Amniotic epithelial cell (primary cell): ENCODE measurements at regions not wholly inside any gene's neighbourhood (a gene's known extent, or its start where the extent isn't known, plus 50 kb on each side); places are given as distances from the start of the nearest gene placed in this dataset.
A peak's percentile ranks its signal among the peaks of the same experiment; 100 is the strongest.
"Not testable (repeated sequence)": the region's sequence is repeated elsewhere in the genome, so short reads cannot be mapped to it uniquely, and the experiment has no call there.

Source experiments
- DNase-seq: peaks from one replicate; pipeline ENCODE4 v3.0.0-alpha.2; 2010; ENCODE audit warnings: low read depth

DNA sequence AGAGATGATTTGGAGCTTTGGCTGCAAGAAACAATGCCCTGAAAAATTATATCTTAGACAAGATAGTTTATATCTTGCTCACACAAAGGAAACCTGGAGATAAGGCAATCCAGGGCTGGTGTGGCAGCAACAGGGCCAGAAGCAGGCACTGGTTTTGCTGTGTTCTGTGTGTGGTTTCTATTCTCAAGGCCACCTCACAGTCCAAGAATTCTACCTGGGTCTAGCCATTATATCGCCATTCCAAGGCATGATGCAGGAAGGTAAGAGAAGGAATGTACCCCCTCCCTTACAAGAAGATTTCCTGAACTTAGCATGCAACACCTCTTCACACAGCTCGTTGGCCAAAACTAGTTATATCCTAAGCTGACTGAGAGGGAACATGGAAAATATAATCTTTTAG lies 74.5 kb upstream of the MEGF10 start:
- DNase-seq, result no peak

DNA sequence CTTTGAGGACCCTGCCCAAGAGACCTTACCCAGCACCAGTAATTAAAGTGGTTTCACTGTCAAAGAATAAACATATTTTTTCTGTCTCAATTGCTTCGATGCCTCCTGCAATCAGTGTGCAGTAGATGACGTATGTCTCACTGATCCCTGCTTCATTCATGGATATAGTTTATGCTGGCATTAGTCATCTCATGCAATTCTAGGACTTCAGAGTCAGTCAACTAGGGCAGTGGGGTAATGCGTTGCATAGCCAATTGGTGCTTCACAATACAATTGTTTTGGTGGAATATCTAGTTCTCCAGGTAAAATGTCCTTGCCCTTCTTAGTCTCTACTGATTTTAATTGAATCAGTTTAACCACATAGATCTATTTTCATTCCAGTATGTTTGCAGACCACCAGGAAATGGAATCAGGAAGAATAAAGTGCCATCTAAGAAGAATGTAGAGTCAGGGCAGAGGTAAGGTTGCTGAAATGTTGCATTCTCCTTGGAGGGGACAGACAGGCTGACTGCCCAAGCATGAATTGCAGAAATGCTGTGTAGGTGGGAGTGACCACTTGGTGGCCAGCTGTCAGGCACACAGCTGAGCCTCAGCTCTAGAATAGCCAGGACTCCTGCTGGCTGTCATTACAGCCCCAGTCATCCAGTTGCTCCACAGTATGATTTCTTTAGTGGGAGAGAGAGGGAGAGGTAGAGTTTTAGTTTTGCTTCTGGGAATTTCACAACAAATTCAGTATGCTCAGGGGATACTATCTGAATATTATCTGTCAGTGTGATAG lies 73.5 kb upstream of the MEGF10 start:
- DNase-seq, result peak; percentile 40

DNA sequence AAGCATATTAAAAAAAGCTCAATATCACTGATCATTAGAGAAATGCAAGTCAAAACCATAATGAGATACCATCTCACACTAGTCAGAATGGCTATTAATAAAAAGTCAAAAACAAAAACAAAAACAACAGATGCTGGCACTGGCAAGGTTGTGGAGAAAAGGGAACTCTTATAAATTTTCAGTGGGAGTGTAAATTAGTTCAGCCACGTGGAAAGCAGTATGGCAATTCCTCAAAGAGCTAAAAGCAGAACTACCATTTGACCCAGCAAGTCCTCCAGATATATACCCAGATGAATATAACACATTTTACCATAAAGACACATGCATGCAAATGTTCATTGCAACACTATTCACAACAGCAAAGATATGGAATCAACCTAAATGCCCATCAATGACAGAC lies 68.7 kb upstream of the MEGF10 start:
- DNase-seq, result not testable (repeated sequence)

DNA sequence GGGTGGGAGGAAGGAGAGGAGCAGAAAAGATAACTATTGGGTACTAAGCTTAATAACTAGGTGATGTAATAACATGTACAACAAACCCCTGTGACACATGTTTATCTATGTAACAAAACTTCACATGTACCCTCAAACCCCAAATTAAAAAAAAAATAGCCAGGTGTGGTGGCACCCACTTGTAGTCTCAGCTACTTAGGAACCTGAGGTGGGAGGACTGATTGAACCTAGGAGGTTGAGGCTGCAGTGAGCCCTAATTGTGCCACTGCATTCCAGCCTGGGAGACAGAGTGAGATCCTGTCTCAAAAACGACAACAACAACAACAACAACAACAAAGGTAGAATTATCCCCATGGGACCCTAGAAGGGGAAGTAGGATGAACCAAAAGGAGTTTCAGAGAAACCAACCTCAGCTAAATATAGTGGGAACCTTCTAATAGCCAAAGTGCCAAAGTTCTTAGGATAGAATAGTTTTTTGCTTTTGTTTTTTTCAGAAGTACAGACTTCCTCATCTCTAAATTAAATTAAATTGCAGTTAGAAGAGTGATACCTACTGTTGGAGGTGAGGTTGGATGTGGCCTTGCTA lies 67.9 kb upstream of the MEGF10 start:
- DNase-seq, result not testable (repeated sequence)

DNA sequence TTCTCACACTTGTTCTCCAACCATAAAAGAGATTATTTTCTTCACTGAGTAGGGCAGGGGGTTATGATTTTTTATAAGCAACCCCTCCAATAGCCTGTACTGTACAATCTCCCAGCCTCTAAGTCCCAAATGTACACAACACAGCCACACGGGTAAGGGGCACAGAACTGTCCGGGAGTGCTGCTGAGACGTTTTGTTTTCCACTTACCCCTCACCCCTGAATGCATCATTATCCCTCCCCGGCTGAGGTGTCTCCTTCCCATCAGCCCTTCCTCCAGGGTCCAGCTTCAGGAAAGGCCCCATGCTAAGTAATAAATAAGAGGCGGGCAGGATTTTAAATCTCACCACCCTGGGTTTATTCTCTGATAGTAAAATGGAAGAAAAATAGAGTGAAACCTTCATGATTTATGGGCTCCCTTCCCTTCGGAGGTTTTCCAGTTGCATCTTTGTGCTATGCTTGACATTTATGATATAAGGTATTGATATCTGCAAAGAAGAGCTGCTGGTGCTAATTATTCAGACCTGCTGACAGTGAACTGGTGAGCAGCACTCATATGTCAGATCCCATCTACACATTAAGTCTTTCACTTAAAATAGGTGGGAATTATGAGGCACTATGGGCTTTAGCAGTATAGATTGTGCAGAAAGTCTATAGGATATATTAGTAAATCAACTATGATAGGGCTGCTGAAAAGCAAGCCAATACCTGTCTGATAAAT lies 67.2 kb upstream of the MEGF10 start:
- no peak for DNase-seq

DNA sequence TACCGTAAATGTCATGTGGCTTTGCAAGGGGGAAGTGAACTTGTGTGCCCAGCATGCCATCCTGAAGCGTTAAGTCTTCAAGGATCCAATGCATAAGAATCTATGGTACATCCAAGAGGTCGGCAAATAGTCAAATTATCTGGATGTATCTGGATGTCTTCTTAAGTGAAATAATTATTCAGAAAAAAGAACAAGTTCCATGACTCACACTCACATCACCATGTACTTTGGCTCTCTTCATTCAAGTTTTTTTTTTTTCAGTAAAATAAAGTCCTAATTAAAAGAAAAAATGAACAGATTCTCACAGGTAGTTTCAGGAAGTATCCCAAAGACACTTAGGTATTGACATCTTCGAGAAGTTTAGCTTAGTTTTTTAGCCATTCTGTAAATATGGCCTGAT lies 62.7 kb upstream of the MEGF10 start:
- no peak for DNase-seq

DNA sequence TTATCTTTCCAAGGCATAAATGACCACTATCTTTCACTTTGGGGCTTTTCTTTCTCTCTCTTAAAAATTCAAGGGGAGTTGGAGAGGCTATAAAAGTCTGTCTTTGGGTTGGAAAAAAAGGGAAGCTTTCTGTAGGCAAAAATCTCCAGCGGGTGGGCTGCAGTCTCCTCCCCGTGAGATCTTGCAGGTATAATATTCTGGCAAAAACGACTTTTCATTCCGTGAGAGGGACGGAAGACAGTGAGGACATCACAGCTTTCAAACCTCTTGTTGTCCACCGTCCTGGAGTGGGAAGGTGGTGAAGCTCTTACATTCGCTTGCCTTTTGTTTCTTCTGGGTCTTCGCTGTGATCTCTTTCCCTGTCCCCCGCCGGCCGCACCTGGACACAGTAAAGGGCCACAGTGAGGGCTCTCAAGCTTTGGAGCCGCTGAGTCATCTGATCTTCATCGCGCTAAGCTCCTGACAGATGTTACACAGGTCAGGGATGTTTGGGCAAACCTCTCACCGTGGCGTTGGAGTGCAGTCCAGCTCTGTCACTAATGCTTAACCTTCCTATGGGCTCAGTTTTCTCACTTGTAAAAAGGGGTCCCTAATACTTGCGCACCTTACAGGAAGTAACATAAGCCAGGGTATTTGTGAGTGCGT lies 61.9 kb upstream of the MEGF10 start:
- peak; percentile 11 for DNase-seq

DNA sequence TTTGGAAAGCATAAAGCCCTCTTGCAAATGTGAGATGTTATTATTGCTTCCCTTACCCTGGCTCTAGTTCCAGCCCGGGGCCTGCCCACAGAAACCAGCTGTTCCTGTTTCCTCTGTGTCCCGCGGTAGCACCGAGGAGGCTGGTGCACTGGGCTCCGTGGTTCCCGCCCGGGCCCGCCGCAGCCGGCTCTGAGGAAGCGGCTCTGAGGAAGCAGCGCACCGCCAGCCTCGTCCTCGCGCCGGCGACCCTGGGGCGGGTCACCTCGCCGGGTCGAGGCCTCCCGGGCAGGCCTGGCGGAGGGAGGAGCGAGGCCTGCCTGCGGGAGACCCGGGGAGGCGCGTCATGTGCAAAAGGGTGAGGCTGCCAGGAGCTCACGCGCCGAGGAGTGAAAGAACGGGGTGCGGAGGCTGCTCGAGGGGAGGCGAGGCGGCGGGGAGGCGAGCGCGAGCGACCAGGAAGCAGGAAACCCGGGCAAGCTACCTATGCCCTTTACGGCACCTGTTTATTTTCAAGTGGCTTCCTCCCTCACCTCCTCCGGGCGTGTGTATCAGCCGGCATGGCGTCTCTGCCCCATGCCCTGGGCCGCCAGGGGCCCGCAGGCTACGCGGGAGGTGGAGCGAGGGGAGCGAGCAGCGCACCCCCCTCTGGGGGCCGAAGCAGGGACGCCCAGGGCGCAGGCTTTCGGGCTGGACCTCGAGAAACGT lies 61.3 kb upstream of the MEGF10 start:
- DNase-seq, result peak; percentile 18

DNA sequence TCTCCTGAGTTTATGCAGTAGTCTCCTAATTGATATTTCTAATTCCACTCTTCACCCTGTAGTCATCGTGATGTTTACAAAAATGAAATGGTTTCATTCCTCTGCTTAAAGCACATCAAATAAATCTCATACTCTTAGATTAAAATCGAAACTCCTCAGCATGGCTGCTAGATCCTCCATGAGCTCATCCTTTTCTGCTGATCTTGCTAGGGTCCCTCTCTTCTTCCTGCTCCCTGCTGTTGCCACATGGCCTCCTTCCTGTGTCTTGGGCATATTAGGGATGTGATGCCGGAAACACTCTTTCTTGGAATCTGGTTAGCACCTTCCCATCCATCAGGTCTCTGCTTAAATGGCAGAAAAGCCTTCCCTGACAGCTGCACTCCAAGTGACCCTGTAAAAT lies 59.5 kb upstream of the MEGF10 start:
- DNase-seq, result no peak

DNA sequence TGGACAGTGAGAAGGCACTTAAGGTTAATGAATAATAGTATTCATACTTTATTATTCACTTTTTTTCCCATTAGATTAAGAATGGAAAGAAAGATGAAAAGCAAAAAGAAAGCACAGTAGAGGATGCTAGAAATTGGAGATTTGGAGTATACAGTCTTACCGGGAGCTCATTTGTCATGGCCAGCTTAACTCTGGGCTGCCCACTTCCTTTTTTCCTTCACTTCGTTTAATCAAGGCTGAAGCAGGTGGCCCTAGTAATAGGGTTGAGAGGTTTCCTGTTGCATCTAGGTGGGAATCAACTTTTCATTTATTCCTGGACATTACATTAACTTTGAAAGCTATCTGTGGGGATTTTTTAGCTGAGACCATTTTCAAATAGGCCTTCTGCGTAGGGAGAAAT lies 57.0 kb upstream of the MEGF10 start:
- no peak for DNase-seq

DNA sequence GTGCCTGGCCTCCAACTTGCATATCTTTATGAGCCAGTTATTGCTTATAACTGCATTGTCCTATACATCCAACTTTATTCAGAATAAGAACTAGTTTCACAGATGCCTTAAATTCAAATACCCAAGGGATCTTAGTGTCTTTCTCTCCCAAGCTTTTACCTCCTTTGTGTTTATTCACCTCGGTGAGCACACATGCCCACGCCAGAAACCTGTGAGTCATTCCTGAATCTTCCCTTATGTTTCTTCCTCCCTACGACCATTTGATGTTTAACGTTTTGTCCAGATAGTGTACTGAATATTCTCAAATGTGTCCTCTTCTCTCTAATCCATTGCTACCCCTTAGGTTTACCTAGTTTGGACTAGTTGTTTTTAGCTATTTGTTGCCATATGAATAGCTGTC lies 55.5 kb upstream of the MEGF10 start:
- DNase-seq, result peak; percentile 12

DNA sequence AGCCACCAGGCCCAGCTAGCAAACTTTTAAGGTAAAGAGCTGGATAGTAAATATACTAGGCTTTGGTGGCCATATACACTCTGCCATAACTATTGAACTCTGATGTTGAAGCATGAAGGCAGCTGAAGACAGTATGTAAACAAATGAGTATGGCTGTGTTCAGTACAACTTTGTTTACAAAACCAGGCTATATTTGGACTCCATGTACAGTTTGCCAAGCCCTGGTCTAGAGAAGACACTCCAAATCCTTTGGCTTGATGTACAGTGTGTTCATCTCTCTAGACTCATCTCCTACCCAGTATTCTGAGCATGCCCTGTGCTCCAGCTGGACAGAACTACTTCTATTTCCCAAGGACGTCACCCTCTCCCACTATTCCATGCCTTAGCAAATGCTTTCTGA lies 54.3 kb upstream of the MEGF10 start:
- no peak for DNase-seq
